WTC11 (cell line): ENCODE measurements at regions not wholly inside any gene's neighbourhood (a gene's known extent, or its start where the extent isn't known, plus 50 kb on each side); places are given as distances from the start of the nearest gene placed in this dataset.

ENCODE experiments used
- ATAC-seq: fragments of 200-7000 bp; cut with Tn5 transposase; 2 replicates; pipeline ENCODE4 v1.10.0; 2021; ENCODE audit warnings: mild to moderate bottlenecking, moderate library complexity
- CTCF ChIA-PET: fragments of 300-600 bp; sonication (Branson Sonifier 250); formaldehyde crosslinking; loops from one replicate; lab custom pipeline; 2021; ENCODE audit warnings: antibody characterized with exemption; lab: Charles Lee
- POLR2A ChIA-PET: fragments of 350-600 bp; sonication (Branson Sonifier 250); formaldehyde crosslinking; loops from one replicate; lab custom pipeline; 2021; ENCODE audit warnings: antibody characterized with exemption; lab: Charles Lee
- DNase-seq: peaks from one replicate; pipeline ENCODE4 v3.0.0; 2021; ENCODE audit warnings: low spot score
- H3K27ac Mint-ChIP-seq: 2 replicates; pipeline ENCODE4 v1.8.0; 2021; ENCODE audit warnings: mixed read lengths
- H3K27me3 Mint-ChIP-seq: 2 replicates; pipeline ENCODE4 v1.8.0; 2021; ENCODE audit warnings: low read depth, mild to moderate bottlenecking, moderate library complexity, mixed read lengths
- H3K36me3 Mint-ChIP-seq: 2 replicates; pipeline ENCODE4 v1.8.0; 2021; ENCODE audit warnings: mixed read lengths
- H3K4me1 Mint-ChIP-seq: 2 replicates; pipeline ENCODE4 v1.8.0; 2022; ENCODE audit warnings: mixed read lengths
- H3K4me3 Mint-ChIP-seq: 2 replicates; pipeline ENCODE4 v1.8.0; 2021; ENCODE audit warnings: mild to moderate bottlenecking, moderate library complexity, mixed read lengths
- H3K9me3 Mint-ChIP-seq: 2 replicates; pipeline ENCODE4 v1.8.0; 2021; ENCODE audit warnings: mixed read lengths
- AFF4 ChIP-seq: sonication (generic); formaldehyde crosslinking; IDR thresholded peaks from 2 replicates; pipeline ENCODE4 v1.8.1; 2023; ENCODE audit warnings: mild to moderate bottlenecking, missing genetic modification reagents, borderline replicate concordance
- ATF1 ChIP-seq: sonication (generic); formaldehyde crosslinking; IDR thresholded peaks from 2 replicates; pipeline ENCODE4 v1.8.1; 2023; ENCODE audit warnings: mild to moderate bottlenecking, moderate library complexity, missing genetic modification reagents
- E2F4 ChIP-seq: sonication (generic); formaldehyde crosslinking; IDR thresholded peaks from 2 replicates; pipeline ENCODE4 v1.8.1; 2022; ENCODE audit warnings: low read depth, mild to moderate bottlenecking, moderate library complexity, missing genetic modification reagents, borderline replicate concordance
- ERG ChIP-seq: fragments of 250-450 bp; sonication (Bioruptor Pico); IDR thresholded peaks from 2 replicates; pipeline ENCODE4 v1.8.0; 2021; ENCODE audit warnings: mild to moderate bottlenecking
- FOXP1 ChIP-seq: sonication (generic); formaldehyde crosslinking; IDR thresholded peaks from 2 replicates; pipeline ENCODE4 v1.8.0; 2022; ENCODE audit warnings: missing genetic modification reagents, mild to moderate bottlenecking, moderate library complexity, borderline replicate concordance
- MAX ChIP-seq: sonication (generic); formaldehyde crosslinking; IDR thresholded peaks from 2 replicates; pipeline ENCODE4 v1.8.0; 2022; ENCODE audit warnings: mild to moderate bottlenecking, missing genetic modification reagents
- NFE2L1 ChIP-seq: sonication (generic); formaldehyde crosslinking; IDR thresholded peaks from 2 replicates; pipeline ENCODE4 v1.8.1; 2023; ENCODE audit warnings: missing genetic modification reagents
- NR2C2 ChIP-seq: sonication (generic); formaldehyde crosslinking; IDR thresholded peaks from 2 replicates; pipeline ENCODE4 v1.8.0; 2022; ENCODE audit warnings: mild to moderate bottlenecking, missing genetic modification reagents
- TEAD4 ChIP-seq: sonication (generic); formaldehyde crosslinking; IDR thresholded peaks from 2 replicates; pipeline ENCODE4 v1.8.0; 2022; ENCODE audit warnings: mild to moderate bottlenecking, missing genetic modification reagents
- ZNF138 ChIP-seq: sonication (generic); formaldehyde crosslinking; conservative IDR thresholded peaks from 2 replicates; pipeline ENCODE4 v1.8.1; 2022; ENCODE audit warnings: mild to moderate bottlenecking, moderate library complexity, missing genetic modification reagents
- ZNF263 ChIP-seq: sonication (generic); formaldehyde crosslinking; IDR thresholded peaks from 2 replicates; pipeline ENCODE4 v1.8.1; 2022; ENCODE audit warnings: low read depth, mild to moderate bottlenecking, moderate library complexity, missing genetic modification reagents
- ZNF281 ChIP-seq: sonication (generic); formaldehyde crosslinking; IDR thresholded peaks from 2 replicates; pipeline ENCODE4 v1.8.0; 2023; ENCODE audit warnings: mild to moderate bottlenecking, missing genetic modification reagents
- ZNF317 ChIP-seq: sonication (generic); formaldehyde crosslinking; IDR thresholded peaks from 2 replicates; pipeline ENCODE4 v1.8.1; 2023; ENCODE audit warnings: low read depth, mild to moderate bottlenecking, moderate library complexity, missing genetic modification reagents, borderline replicate concordance
- TF ChIP-seq, protein P1 (sequence below): sonication (generic); formaldehyde crosslinking; IDR thresholded peaks from 2 replicates; pipeline ENCODE4 v1.8.1; 2022; ENCODE audit warnings: low read depth, missing genetic modification reagents, borderline replicate concordance
- TF ChIP-seq, protein P2 (sequence below): sonication (generic); formaldehyde crosslinking; IDR thresholded peaks from 2 replicates; pipeline ENCODE4 v1.8.0; 2022; ENCODE audit warnings: mild to moderate bottlenecking, missing genetic modification reagents
- TF ChIP-seq, protein P3 (sequence below): fragments of 250-450 bp; sonication (Bioruptor Pico); IDR thresholded peaks from 2 replicates; pipeline ENCODE4 v1.9.0; 2021; ENCODE audit warnings: mild to moderate bottlenecking
- TF ChIP-seq, protein P4 (sequence below): fragments of 250-450 bp; sonication (Bioruptor Pico); IDR thresholded peaks from 2 replicates; pipeline ENCODE4 v2.1.2; 2022; ENCODE audit warnings: mild to moderate bottlenecking, moderate library complexity

GRCh38 chr9:80382211-80382891, 810.6 kb downstream of the TLE4 start:
- DNase-seq (no peak), ATAC-seq (no peak)
- TF ChIP-seq FOXP1 (CRISPR knock-in tag) (no peak), ZNF263 (CRISPR knock-in tag) (no peak), ZNF281 (no peak), NFE2L1 (CRISPR knock-in tag) (no peak), NR2C2 (CRISPR knock-in tag) (no peak), E2F4 (CRISPR knock-in tag) (no peak), MAX (CRISPR knock-in tag) (no peak), ERG (no peak), ZNF138 (CRISPR knock-in tag) (no peak), TEAD4 (CRISPR knock-in tag) (no peak), AFF4 (CRISPR knock-in tag) (no peak), ZNF317 (CRISPR knock-in tag) (no peak), ATF1 (no peak)
- TF ChIP-seq, protein P1, sequence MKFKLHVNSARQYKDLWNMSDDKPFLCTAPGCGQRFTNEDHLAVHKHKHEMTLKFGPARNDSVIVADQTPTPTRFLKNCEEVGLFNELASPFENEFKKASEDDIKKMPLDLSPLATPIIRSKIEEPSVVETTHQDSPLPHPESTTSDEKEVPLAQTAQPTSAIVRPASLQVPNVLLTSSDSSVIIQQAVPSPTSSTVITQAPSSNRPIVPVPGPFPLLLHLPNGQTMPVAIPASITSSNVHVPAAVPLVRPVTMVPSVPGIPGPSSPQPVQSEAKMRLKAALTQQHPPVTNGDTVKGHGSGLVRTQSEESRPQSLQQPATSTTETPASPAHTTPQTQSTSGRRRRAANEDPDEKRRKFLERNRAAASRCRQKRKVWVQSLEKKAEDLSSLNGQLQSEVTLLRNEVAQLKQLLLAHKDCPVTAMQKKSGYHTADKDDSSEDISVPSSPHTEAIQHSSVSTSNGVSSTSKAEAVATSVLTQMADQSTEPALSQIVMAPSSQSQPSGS (CRISPR knock-in tag), result no peak
- TF ChIP-seq, protein P2, sequence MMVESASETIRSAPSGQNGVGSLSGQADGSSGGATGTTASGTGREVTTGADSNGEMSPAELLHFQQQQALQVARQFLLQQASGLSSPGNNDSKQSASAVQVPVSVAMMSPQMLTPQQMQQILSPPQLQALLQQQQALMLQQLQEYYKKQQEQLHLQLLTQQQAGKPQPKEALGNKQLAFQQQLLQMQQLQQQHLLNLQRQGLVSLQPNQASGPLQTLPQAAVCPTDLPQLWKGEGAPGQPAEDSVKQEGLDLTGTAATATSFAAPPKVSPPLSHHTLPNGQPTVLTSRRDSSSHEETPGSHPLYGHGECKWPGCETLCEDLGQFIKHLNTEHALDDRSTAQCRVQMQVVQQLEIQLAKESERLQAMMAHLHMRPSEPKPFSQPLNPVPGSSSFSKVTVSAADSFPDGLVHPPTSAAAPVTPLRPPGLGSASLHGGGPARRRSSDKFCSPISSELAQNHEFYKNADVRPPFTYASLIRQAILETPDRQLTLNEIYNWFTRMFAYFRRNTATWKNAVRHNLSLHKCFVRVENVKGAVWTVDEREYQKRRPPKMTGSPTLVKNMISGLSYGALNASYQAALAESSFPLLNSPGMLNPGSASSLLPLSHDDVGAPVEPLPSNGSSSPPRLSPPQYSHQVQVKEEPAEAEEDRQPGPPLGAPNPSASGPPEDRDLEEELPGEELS, result no peak
- TF ChIP-seq, protein P3, sequence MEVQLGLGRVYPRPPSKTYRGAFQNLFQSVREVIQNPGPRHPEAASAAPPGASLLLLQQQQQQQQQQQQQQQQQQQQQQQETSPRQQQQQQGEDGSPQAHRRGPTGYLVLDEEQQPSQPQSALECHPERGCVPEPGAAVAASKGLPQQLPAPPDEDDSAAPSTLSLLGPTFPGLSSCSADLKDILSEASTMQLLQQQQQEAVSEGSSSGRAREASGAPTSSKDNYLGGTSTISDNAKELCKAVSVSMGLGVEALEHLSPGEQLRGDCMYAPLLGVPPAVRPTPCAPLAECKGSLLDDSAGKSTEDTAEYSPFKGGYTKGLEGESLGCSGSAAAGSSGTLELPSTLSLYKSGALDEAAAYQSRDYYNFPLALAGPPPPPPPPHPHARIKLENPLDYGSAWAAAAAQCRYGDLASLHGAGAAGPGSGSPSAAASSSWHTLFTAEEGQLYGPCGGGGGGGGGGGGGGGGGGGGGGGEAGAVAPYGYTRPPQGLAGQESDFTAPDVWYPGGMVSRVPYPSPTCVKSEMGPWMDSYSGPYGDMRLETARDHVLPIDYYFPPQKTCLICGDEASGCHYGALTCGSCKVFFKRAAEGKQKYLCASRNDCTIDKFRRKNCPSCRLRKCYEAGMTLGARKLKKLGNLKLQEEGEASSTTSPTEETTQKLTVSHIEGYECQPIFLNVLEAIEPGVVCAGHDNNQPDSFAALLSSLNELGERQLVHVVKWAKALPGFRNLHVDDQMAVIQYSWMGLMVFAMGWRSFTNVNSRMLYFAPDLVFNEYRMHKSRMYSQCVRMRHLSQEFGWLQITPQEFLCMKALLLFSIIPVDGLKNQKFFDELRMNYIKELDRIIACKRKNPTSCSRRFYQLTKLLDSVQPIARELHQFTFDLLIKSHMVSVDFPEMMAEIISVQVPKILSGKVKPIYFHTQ (CRISPR knock-in tag), result no peak
- TF ChIP-seq, protein P4, sequence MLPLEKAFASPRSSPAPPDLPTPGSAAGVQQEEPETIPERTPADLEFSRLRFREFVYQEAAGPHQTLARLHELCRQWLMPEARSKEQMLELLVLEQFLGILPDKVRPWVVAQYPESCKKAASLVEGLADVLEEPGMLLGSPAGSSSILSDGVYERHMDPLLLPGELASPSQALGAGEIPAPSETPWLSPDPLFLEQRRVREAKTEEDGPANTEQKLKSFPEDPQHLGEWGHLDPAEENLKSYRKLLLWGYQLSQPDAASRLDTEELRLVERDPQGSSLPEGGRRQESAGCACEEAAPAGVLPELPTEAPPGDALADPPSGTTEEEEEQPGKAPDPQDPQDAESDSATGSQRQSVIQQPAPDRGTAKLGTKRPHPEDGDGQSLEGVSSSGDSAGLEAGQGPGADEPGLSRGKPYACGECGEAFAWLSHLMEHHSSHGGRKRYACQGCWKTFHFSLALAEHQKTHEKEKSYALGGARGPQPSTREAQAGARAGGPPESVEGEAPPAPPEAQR (CRISPR knock-in tag), result no peak
- Mint-ChIP-seq H3K9me3 (no peaks in the 10 kb centered on the region), H3K4me3 (no peak overlapping the region), H3K27me3 (no peaks in the 10 kb centered on the region), H3K27ac (no peak overlapping the region), H3K4me1 (peaks cover 26% of the 10 kb centered on the region), H3K36me3 (no peaks in the 10 kb centered on the region)
- ChIA-PET CTCF (interaction anchor here (0.9 kb wide), 1 partner anchor 17 kb away, joined by 3 read pairs; no protein-coding TSS in a partner anchor), POLR2A (no interaction called here)
